GM19351 (cell line): ENCODE measurements at regions not wholly inside any gene's neighbourhood (a gene's known extent, or its start where the extent isn't known, plus 50 kb on each side); places are given as distances from the start of the nearest gene placed in this dataset.
"Not testable (repeated sequence)": the region's sequence is repeated elsewhere in the genome, so short reads cannot be mapped to it uniquely, and the experiment has no call there.

ENCODE experiments used
- ATAC-seq: cut with Tn5 transposase; IDR thresholded peaks from one replicate; pipeline ENCODE4 v1.9.1; 2021; ENCODE audit warnings: mild to moderate bottlenecking, moderate library complexity; ENCODE audit not compliant: unreplicated experiment

DNA sequence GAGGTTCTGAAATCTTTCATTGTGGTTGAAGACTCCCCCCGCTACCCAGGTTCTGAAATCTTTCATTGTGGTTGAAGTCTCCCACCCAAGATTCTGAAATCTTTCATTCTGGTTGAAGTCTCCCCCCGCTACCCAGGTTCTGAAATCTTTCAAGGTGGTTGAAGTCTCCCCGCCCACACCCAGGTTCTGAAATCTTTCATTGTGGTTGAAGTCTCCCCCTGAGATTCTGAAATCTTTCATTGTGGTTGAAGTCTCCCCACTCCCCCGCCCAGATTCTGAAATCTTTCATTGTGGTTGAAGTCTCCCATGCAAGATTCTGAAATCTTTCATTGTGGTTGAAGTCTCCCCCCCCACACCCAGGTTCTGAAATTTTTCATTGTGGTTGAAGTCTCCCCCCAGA, 916.6 kb downstream of the BRD1 start:
- not testable (repeated sequence) for ATAC-seq

DNA sequence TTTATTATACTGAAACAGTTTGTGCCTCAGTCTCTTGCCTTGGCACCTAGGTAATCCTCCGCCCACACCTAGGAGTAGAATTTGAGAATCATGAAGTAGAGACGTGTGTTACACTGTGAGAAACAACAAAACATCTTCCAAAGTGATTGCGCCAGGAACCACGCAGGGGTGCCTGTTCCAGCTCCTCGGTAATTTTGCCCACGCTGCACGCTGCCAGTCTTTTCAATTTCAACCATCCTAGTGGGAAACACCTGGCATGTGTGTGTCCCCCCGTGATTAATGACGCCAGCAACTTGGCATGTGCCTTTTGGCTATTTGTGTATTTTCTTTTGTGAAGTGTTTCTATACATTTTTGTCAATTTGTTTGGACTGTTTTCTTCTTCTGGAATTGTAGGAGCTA, 919.1 kb downstream of the BRD1 start:
- ATAC-seq, result no peak

DNA sequence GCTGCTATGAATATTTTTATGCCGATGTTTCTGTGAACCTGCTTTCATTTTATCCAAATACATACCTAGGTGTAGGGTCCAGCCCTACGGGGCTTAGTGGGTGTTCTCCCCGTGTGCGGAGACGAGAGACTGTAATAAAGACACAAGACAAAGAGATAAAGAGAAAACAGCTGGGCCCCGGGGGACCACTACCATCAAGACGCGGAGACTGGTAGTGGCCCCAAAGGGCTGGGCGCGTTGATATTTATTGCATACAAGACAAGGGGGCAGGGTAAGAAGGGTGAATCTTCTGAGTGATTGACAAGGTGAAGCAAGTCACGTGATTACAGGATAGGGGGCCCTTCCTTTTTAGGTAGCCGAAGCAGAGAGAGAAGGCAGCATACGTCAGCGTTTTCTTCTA, 920.1 kb downstream of the BRD1 start:
- no peak for ATAC-seq

GRCh38 chr22:48906216-48906835, 921.3 kb downstream of the BRD1 start:
- no peak for ATAC-seq

GRCh38 chr22:48905206-48905975, 922.3 kb downstream of the BRD1 start:
- no peak for ATAC-seq

- ATAC-seq, result no peak
Observed at GRCh38 chr22:48902983-48903650, 924.6 kb downstream of the BRD1 start.

DNA sequence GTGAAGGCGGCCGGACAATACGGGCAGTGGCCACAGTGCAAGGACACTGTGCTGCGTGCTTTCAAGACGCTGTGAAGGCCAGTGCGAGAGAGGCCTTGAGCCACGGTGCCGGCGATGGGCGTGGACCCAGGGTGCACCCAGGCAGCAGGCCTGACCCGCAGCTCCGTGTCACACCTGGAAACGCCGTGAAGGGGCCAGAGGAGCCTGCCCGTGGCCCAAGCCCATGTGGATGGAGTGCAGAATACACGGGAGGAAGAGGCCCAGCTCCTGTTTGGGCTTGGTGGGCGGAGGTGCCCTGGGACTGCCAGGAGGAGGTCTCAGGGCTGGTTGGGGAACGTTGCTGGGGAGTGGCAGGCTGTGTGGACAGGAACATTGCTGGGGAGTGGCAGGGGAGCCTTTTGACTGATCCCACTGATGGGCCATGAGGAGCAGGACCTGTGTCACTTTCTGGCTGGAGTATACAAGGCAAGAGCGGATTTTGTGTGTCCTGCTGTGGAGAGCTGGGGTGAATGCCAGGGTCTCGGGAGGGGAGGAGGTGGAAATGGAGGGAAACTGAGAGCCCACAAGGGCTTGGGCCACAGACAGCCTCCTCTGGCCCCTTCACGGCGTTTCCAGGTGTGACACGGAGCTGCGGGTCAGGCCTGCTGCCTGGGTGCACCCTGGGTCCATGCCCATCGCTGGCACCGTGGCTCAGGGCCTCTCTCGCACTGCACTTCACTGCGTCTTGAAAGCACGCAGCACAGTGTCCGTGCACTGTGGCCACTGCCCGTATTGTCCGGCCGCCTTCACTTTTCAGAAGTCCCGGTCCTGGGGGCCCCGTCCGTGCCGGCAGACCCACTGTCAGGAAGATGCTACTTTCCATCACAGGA, 925.4 kb downstream of the BRD1 start:
- ATAC-seq, result no peak

DNA sequence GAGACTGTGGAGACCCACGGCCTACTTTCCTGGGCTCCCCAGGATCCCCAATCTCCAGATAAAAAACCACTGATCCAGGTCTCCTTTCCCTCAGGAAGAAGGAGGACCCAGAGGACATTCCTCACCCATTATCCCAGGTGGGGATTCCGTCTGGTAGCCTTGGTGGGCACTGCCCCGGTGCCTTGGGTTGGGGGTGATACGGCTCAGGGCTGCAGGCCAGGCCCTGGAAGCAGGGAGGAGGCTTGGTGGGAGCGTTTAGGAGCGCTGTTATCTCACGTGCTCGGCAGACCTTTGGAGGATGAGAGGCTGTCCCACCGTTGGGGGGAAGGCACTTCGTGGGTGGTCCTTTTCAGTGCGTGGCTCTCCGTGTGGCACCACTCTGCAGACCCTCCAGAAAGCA, 926.3 kb downstream of the BRD1 start:
- ATAC-seq, result no peak

DNA sequence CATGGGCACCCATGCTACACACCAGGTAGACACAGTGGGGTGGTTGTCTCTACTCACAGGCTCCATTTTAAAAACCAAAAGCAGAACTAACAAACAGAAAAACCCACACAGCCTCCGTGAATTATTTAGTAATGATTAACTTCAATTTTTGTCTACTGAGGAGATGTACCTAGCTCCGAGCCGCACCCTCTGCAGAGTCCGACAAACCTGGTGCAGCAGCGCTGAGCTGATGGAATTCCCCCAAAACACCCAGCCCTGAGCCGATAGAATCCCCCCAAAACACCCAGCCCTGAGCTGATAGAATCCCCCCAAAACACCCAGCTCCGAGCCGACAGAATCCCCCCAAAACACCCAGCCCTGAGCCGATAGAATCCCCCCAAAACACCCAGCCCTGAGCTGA, 927.0 kb downstream of the BRD1 start:
- no peak for ATAC-seq

DNA sequence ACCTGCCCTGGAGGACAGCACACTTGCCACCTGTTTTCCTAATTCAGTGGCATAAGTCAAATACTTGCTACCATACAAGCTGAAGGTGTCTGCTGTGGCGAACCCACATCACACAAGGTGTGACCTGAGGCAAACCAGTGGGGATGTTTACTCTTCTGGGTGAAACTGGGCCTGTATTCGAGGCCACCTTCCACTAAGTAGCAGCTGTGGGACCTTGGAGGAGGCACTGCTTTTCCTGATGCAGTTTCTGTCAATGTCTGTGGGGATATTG, 927.4 kb downstream of the BRD1 start:
- ATAC-seq, result no peak

DNA sequence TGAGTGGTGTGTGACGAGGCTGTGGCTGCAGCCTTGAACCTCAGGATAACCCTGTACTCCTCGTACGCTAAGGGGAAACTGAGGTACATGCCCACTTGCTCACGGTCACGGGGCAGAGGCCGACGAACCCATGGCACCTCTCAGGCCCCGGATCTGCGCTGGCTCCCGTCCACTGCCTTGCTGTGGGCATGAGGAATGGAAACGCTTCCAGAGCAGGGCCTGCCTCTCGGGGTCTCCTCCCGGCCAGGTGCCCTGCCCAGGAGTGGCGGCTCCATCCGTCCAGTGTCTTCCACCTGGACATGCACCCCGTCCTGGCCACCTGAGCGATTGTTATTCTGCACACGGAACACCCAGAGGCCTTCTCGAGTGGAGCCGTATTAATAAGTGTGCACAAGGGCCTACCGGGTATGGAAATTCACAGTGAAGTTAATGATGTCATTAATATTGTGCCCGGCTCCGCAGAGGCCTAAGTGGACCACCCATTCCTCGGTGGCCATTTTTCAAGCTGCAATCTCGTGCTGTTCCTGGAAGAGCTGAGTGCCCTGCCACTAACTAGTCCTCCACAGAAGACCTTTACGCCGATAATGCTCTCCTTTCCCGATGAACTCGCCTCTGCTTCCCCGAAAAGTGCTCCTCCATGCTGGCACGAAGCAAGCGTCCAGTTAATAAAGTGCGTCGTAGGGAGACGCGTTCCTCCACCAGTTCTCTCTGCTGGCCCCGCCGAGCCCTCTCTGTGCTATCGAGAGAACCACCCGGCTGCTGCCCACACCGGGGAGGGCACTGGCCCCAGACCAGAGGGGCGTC, 927.9 kb downstream of the BRD1 start:
- no peak for ATAC-seq

DNA sequence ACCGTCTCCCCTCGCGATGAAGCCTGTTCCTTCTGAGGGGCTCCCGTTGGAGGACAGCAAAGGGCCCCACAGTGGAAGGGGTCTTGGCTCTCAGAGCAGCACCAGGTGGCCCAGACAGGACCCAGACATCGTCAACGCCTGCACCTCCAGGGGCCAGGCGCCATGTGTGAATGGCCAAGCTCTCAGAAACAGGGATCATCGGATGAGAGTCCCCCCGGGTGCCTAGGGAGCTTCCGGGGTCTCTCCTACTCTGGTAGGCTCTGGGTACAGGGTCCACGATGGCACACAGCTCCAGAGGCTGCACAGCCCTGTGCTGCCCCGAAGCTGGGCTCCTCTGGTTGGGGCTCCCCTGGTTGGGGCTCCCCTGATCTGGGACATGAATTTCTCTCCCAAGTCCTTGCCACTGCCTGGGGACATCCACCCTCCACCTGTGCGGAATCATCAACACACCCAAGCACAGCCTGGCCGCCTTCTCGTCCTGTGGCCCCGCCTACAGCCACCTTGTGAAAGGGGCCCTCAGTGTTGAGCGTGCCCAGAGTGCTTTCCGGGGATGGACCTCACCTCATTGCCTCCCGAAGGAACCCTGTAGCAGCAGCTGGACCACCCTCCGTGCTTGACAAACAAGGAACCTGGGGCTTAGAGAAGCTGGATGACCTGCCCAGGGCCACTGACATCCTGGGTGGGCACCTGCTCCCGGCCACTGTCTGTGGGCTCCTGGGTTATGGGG, 929.0 kb downstream of the BRD1 start:
- ATAC-seq, result no peak

GRCh38 chr22:48897645-48898370, 929.9 kb downstream of the BRD1 start:
- ATAC-seq, result no peak

DNA sequence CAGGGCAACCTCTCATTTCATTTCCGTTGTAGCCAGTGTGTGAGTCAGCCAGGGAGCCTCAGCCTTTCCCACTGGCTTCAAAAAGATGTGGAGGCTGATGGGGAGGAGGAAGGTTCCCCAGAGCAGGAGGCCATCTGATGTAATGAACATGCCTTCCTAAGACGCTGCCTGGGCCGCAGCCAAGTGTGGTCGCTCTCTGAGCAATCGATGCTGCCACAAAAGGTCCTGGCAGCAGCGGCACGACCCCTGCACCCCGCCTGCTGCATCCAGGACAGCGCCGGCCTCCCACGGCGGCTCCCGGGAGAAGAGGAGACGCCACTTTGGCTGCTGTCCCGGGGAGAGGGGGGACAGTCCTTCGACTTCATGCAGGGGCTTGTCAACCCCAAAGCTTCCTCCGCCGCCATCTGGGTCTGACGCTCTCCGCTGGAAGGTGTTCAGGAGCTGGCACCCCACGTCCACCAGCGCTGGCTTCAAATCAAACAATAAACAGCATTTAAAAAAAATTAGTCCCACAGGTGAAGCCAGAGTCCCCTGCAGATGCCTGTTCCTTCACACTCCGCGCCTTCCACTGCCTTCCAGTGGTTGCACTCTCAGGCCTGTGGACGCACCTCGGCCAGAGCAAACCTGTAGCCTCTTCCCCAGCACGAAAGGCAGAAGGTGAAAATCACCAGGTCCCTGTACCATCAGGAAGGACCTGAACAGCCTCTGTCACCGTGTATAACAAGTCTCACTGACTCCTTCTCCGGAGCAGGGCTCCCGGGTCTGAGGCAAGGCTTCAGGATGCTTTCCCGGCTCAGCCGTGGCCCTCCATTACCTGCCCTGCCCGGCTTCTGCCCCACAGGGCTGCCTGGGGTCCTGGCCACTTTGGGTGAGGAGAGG, 930.7 kb downstream of the BRD1 start:
- no peak for ATAC-seq

GRCh38 chr22:48895831-48896765, 931.6 kb downstream of the BRD1 start:
- no peak for ATAC-seq

GRCh38 chr22:48895336-48895735, 932.3 kb downstream of the BRD1 start:
- ATAC-seq, result no peak

- ATAC-seq, result no peak
Observed at GRCh38 chr22:48894804-48895250, 932.8 kb downstream of the BRD1 start.
